HG03460 (cell line): ENCODE measurements at regions not wholly inside any gene's neighbourhood (a gene's known extent, or its start where the extent isn't known, plus 50 kb on each side); places are given as distances from the start of the nearest gene placed in this dataset.

Experiments used
- ATAC-seq: cut with Tn5 transposase; IDR thresholded peaks from one replicate; pipeline ENCODE4 v1.9.1; 2021; ENCODE audit not compliant: unreplicated experiment

- ATAC-seq: no peak
Observed at GRCh38 chr3:170784406-170784805, 85.6 kb downstream of the RPL22L1 start.

DNA sequence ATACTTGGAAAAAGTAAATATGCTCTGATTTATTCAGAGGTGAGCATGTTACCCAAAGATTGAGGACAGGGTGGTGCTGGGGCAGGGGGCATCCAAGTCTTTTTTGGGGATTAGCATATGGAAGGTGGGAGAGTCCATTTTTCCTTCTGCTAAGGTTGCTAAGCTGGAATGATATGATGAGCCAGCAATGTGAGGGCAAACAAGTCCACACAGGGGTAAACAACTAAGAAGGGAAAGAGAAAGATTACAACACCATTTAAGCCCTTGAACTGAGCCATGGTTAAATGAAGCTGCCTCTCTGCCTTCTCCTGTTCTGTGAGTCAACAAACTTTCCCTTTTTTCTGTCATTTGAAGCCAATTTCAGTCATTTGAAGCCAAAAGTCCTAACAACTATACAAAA is 89.0 kb downstream of the RPL22L1 start:
- ATAC-seq: no peak

DNA sequence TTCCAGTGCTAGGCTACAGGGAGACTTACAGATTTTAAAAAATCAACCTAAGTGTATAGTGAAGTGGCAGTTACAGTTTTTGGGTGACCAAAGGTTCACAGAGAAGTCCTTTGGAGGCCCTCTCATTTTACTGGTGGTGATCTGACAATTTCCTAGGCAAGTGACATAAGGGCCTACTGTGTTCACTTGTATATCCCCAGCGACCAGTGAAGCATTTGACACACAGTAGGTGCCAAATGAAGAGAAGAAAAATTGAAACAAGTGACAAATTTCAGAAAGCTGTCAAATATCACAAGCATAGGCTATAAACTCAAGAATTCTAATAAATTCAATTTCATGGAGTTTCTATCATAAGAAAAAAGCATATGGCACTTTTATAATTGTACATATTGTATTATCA is 89.5 kb downstream of the RPL22L1 start:
- ATAC-seq: no peak

GRCh38 chr3:170778240-170779217 is 91.5 kb downstream of the RPL22L1 start:
- ATAC-seq: no peak

DNA sequence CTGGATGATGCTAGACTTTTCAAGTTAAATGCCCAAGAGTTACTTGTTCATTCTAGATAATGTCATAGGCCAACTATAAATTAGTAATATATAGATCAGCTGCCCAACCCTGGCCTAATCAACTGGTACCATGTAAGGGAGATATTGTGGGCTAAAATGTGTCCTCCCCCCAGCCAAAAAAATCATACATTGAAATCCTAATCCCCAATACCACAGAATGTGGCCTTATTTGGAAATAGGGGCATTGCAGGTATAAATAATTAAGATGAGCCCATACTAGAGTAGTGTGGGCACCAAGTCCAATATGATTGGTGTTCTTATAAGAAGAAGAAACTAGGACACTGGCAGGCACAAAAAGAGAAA is 92.5 kb downstream of the RPL22L1 start:
- ATAC-seq: no peak

DNA sequence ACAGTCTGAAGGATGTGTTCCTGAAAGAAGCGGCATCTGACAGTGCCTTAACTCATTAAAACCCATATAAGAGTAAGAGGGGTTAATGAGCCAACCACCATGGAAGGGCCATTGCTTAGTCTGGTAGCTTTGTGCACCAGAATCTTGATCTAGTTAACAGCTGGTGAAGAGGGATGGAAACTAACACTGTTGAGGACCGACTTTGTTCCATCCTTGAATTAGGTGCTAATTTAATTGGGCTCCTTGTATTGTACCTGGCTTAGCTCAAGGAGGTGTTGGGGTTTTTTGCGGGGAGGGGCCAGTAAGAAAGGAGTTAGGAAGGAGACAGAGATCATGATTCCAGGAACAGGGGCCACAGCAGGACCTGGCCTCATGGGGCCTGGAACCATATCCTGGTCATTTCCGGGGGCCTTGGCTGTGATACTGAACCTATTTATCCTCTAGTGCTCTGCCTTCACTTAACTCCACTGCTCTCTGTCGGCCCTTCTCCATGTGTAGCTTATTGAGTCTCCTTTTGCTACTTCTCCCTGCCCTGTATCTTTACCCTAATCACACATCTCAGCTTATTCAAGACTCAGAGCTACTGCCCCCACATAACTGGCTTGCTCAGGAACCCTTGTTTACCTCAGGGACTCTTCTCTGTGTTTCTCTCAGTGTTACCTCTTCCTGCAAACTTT is 93.0 kb downstream of the RPL22L1 start:
- no peak for ATAC-seq

DNA sequence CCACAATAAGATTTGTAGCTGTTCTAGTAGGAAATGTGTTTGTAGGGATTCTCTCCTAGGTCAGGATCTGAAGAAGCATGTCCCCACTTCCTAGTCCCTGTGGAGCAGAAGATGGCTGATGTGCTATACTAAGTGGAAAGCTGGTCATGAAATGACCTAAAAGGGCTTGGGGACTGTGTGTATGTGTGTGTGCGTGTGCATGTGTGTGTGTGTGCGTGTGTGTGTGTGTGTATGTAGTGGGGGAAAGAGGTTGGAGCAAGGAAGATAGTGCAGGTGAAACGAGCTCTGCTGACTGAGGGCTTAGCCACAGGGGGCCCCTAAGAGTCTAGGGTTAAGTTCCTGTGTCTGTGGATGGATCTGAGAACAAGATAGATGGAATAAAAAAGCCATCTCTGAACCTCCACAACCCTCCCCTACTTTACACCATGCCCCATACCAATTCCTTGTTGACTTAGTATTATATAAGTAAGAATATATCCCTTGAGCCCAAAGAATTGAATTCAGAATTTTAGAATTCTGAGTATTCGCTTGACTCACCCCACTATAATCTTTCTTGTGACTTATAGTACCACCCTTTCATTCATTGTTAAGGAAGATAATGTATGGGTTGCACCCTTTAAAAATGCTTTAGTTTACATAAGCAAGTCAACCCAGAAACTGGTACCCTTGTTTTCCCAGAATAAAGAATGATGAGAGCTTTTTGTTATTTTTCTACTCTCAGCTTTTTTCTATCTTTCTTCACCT is 96.1 kb downstream of the RPL22L1 start:
- no peak for ATAC-seq

DNA sequence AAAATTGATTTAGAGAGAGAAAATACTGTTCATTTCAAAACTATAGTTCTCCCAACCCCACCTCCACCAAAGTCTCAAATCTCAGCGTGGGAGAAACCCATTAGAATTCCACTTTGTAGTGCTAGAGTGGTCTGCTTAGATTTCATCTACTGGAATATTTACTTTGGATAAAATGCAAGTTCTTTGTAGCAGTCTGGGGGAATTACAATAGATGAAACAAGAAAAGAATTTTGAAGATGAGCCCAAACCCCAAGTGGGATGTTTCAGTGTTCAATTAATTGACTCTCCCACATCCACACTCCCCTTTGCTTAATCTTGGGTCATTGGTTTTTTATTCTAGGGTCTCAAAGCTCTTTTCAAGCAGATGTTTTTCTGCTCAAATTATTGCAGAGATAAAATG is 97.8 kb downstream of the RPL22L1 start:
- ATAC-seq: no peak

DNA sequence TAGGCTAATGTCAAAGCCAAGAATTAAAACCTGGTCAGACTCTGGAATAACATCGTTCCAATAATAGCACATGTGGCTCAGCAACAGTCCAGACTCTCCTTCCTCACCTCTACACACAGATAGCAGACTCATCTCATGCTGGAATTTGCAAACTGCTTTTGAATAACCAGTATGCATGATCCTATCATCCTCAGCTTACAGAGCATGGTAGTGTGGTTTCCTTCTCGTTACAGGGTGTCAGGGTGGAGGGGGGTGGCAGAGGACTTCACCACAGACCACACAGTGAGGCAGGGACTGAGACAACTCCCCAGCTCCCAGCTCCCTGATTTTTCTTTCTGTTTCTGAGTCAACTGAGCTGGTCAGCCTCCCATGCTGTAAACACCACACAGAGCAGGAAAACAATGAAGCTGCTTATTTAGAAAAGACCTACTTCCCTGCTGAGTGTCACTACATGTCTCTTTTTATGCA is 101.6 kb downstream of the RPL22L1 start:
- no peak for ATAC-seq

DNA sequence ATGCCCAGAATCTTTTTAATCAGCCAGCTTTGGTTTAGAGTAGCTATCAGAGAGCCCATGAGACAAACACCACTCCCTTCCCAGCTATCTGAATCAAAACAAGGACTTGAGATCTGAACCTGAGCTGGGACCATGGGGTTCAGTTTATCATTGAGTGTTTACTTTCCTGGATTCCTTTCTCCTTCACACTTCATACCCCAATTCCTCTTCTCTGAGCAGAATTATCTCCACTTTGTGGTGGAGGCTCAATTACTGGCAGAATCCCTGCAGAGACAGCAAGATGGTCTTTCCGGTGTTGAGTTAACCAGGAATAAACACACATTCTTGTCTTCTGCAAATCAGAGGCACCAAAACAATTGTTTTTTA is 102.4 kb downstream of the RPL22L1 start:
- ATAC-seq: no peak

- ATAC-seq: no peak
Observed at GRCh38 chr3:170766823-170767575, 103.0 kb downstream of the RPL22L1 start.

- ATAC-seq: no peak
Observed at GRCh38 chr3:170766253-170766652, 103.7 kb downstream of the RPL22L1 start.

DNA sequence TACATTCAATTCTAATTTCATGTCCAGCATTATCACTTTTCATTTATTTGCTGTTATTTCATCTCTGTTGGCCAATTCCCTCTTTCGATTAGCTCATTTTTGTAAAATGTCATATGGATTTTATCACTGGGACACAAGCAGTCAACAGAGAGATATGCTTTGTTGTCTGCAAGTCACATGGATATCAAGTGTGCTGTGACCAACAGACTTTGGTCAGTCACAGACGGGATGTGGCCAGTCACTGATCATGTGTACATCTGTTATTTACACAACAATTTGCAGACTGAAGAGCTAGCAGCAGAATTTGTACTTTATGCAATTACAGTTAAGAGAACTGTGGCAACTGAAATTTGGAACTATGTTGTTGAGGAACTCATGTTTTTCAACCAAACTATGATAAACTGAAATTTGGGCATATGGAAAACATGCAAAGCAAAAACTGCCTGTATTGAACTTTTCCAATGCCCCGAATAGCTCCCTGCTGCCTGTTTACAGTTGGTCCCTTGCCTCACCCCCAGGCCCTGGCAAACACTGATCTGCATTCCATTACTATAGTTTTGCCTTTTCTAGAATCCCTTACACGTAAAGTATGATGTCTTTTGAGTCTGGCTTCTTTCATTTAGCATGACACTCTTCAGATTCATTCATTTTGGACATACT is 104.4 kb downstream of the RPL22L1 start:
- ATAC-seq: no peak

DNA sequence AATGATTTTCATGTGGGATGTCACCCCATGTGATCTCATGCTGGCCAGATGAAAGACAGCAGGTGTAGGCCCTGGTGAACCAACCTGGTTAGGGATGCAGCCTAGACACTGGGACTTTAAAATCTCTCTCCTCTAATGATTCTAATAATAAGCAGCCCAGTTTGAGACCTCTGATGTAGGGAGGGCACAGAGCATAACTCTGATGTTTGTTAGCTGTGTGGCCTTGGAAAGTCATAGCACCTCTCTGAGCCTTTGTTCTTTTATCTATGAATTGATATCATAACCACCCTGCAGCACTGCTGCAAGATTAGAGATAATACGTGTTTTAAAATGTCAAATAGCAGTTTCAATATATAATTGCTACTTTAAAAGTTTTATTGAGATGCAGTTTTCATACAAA is 106.0 kb downstream of the RPL22L1 start:
- no peak for ATAC-seq

DNA sequence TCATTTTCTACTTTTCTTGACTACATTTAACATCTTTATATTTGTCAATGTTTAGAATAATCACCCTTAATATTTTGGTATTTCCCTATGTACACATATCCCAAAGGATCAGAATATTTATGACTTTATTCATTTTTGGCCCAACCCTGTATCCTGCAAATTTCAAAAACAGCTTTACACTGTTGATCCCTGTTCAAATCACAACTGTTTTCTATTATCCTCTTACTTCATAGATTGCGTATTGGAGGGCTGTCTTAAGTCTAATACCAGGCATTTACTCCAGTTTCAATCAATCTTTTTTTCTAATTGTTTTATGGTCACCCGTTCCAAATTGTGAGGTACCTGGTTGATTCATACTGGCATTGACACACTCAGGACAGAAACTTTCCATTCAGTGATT is 107.9 kb downstream of the RPL22L1 start:
- ATAC-seq: no peak

- no peak for ATAC-seq
Observed at GRCh38 chr3:170761103-170761502, 108.9 kb downstream of the RPL22L1 start.

DNA sequence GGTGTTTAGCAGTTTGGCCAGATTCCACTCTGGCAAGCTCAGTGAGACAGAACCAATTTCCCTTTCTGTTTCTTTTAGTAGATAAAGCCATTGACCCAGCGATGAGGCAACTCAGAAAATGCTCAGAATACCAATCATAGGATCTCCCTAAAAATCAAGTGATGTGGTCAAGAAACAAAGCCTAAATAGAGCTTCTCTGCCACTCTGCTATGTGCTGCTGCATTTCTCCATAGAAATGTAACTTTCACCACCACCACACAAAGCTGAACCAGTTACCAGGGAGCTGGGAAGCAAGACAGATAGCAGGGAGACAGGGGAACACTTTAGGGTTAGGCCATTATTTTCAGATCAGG is 109.8 kb downstream of the RPL22L1 start:
- no peak for ATAC-seq

DNA sequence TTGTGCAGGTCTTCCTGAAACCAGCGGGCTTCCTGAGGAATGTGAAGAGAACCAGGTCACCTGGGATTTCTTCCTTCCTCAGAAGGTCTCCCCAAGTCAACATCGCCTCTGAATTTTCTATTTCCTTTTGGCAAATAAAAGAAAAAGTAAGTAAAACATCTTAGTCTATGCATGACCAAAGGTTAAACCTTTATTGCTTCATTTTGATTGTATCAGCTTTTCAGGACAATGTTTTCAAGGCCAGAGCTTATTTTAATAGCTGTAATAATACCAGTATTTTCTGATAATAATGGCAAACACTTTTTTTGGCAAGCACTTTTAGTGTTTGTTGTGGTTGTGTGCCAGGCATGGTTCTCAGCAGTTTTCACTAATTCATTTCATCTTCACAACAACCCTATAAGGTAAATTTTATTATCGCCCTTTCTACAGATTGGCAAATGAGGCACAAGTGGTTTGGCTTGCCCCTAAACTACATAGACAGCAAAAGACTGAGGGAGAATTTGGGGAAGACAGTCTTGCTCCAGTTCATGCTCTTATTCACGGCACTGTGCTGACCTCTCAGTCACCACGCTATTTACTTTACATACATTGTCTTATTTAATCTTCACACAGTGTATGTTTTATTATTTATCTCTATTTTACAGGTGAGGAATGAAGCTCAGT is 110.4 kb downstream of the RPL22L1 start:
- ATAC-seq: no peak

DNA sequence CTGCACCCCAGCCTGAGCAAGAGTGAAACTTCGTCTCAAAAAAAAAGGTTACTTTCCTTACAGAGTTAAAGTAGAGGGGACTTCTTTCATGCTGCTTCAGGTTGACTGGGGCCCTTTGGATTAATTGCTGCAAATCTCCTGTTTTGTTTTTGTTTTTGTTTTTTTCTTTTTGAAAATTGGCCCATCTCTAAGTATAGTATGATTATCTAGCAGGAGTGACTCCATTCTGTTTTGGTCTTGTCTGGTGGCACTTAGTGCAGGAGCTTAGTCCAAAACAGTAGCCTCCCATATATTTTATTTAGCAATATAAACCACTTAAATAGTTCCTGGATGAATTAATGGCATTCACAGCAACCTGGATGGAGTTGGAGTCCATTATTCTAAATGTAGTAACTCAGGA is 113.0 kb downstream of the RPL22L1 start:
- ATAC-seq: no peak

DNA sequence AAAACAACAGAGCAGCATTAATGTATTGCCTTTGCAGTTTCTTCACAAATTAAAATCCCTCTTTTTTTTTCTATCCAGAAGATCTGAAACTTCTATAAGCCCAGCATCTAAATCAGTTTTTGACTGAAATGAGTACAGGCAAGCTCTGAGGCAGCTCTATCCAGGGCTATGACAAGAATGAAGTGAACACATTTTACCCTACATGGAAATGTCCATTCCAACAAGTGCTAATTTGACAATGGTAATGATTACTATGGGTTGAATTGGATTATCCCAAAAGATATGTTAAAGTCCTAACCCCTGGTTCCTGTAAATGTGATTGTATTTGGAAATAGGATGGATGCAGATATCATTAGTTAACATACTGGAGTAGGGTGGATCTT is 115.7 kb downstream of the RPL22L1 start:
- ATAC-seq: no peak
